ENCODE measurements at regions not wholly inside any gene's neighbourhood (a gene's known extent, or its start where the extent isn't known, plus 50 kb on each side); places are given as distances from the start of the nearest gene placed in this dataset.

DNA sequence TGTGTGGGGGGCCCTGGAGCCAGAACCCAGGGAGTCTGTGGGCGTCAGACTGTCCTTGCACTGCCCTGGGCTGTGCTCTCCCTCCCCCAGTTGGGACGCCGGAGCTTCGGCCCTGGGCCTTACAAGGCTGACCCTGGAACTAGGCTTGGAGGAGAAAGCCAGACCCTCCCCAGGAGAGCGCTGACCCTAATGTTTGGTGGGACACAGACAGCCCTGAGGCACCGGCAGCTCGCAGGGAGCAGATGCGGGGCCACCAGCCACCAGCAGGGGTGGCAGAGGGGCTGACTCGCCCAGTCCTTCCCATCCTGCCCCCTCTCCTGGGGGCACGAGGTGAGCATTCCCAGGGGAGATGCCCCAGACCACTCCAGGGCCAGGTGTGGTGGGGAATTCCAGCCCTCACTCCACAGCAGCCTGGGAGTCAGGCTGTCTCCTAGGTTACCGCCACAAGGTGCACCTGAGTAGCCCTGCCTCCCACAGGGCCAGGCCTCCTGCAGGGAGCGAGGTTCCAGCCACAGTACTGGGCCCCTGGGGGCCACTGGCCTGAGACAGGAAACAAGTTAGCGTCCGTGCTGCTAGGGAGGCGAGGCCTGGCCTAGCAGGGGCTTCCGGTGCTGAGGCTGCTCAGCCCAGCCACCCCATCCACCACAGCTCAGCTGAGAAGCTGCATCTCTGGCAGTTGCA lies 134.6 kb downstream of the OLFM1 start:
- peaks cover 5% of the 10 kb centered on the region for H3K27me3 ChIP-seq (ENCODE audit: insufficient read depth, poor library complexity, severe bottlenecking)
- TF ChIP-seq GABPA (IDR thresholded peaks at IDR 0.05; ENCODE audit: low read depth) (no peak), POLR2AphosphoS5 (IDR thresholded peaks at IDR 0.05; ENCODE audit: low read depth) (no peak), SPI1 (IDR thresholded peaks at IDR 0.05; ENCODE audit: borderline replicate concordance, low read depth) (no peak)
- TF ChIP-seq, protein P1, sequence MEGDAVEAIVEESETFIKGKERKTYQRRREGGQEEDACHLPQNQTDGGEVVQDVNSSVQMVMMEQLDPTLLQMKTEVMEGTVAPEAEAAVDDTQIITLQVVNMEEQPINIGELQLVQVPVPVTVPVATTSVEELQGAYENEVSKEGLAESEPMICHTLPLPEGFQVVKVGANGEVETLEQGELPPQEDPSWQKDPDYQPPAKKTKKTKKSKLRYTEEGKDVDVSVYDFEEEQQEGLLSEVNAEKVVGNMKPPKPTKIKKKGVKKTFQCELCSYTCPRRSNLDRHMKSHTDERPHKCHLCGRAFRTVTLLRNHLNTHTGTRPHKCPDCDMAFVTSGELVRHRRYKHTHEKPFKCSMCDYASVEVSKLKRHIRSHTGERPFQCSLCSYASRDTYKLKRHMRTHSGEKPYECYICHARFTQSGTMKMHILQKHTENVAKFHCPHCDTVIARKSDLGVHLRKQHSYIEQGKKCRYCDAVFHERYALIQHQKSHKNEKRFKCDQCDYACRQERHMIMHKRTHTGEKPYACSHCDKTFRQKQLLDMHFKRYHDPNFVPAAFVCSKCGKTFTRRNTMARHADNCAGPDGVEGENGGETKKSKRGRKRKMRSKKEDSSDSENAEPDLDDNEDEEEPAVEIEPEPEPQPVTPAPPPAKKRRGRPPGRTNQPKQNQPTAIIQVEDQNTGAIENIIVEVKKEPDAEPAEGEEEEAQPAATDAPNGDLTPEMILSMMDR (IDR thresholded peaks at IDR 0.05; ENCODE audit: insufficient read depth, low read length) = no peak
- TF ChIP-seq, protein P2, sequence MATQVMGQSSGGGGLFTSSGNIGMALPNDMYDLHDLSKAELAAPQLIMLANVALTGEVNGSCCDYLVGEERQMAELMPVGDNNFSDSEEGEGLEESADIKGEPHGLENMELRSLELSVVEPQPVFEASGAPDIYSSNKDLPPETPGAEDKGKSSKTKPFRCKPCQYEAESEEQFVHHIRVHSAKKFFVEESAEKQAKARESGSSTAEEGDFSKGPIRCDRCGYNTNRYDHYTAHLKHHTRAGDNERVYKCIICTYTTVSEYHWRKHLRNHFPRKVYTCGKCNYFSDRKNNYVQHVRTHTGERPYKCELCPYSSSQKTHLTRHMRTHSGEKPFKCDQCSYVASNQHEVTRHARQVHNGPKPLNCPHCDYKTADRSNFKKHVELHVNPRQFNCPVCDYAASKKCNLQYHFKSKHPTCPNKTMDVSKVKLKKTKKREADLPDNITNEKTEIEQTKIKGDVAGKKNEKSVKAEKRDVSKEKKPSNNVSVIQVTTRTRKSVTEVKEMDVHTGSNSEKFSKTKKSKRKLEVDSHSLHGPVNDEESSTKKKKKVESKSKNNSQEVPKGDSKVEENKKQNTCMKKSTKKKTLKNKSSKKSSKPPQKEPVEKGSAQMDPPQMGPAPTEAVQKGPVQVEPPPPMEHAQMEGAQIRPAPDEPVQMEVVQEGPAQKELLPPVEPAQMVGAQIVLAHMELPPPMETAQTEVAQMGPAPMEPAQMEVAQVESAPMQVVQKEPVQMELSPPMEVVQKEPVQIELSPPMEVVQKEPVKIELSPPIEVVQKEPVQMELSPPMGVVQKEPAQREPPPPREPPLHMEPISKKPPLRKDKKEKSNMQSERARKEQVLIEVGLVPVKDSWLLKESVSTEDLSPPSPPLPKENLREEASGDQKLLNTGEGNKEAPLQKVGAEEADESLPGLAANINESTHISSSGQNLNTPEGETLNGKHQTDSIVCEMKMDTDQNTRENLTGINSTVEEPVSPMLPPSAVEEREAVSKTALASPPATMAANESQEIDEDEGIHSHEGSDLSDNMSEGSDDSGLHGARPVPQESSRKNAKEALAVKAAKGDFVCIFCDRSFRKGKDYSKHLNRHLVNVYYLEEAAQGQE (IDR thresholded peaks at IDR 0.05; ENCODE audit: insufficient replicate concordance, low read depth) = no peak
- H3K4me3 ChIP-seq (replicated peaks; ENCODE audit: insufficient read depth, low read length) = no peak overlapping the region
- no peak for DNase-seq (ENCODE audit: low read depth in 1 of 2, low spot score in 1 of 2)
- no peak overlapping the region for H3K27ac ChIP-seq (replicated peaks)

DNA sequence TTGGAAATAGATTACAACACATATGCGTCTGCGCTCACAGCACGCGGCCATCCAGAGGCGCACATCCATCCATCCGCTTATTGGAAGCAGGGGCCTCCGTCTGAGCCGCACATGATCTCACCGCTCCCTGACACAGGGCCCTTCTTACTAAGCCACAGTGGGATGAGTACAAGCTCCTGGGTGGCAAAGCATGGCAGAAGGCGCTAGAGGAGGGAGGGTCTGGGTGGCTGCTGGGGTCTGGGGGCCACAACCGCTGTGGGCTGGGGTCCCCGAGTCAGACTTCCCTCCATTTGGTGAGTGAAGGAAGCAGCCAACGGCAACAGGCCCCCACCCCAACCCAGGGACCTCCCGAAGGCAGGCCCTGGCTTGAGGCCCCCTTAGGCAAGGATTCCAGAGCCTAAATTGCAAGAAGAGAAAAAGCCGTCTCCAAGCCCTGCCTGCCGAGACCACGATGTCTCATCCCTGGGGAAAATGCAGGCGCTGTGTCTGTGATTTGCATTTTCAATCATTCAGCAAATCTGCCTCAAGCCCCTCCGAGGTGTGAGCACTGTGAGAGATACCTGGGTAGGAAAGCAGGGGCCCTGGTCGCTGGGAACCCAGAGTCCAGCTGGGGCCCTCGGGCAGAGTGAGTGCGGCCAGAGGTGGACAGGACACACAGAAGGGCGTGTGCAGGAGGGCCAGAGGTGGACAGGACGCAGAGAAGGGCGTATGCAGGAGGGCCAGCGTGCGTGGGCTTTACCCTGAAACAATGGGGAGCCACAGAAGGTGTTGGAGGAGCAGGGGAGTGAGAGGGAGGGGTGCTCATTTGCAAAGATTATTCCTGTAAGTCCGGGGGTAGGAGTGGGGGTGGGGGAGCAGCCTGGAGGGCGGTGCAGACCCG lies 135.7 kb downstream of the OLFM1 start:
- no peak for TF ChIP-seq GABPA (IDR thresholded peaks at IDR 0.05; ENCODE audit: low read depth)
- Histone ChIP-seq H3K27me3 (ENCODE audit: insufficient read depth, poor library complexity, severe bottlenecking) (peaks cover 5% of the 10 kb centered on the region), H3K27ac (replicated peaks) (no peak overlapping the region), H3K4me3 (replicated peaks; ENCODE audit: insufficient read depth, low read length) (no peak overlapping the region)
- no peak for DNase-seq (ENCODE audit: low read depth in 1 of 2, low spot score in 1 of 2)

DNA sequence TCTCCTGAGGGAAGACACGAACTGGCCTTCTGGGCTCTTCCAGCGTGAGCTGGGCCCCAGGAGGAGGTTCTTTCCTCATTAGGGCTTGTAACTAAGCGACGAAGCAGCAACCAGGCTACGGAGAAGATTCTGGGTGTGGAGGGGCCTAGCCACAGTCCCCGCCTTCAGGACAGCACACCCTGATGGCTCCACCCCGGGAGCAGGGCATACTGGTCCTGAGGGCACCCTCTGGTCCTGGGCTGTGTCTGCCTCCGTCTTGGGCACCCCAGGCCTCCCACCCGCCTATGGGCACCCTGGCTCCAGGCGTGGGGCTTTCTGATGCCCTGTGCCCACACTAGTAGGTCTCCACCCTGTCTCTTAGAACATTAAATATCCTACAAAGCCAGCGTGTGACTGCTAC lies 136.4 kb downstream of the OLFM1 start:
- H3K4me3 ChIP-seq (replicated peaks; ENCODE audit: insufficient read depth, low read length) = no peak overlapping the region
- H3K27me3 ChIP-seq (ENCODE audit: insufficient read depth, poor library complexity, severe bottlenecking) = peaks cover 1% of the 10 kb centered on the region
- DNase-seq (ENCODE audit: low read depth in 1 of 2, low spot score in 1 of 2) = no peak
- TF ChIP-seq, protein P1 (IDR thresholded peaks at IDR 0.05; ENCODE audit: insufficient read depth, low read length) = no peak
- TF ChIP-seq GABPA (IDR thresholded peaks at IDR 0.05; ENCODE audit: low read depth) = no peak
- TF ChIP-seq, protein P2 (IDR thresholded peaks at IDR 0.05; ENCODE audit: insufficient replicate concordance, low read depth) = no peak
- TF ChIP-seq SPI1 (IDR thresholded peaks at IDR 0.05; ENCODE audit: borderline replicate concordance, low read depth) = no peak
- no peak overlapping the region for H3K27ac ChIP-seq (replicated peaks)

DNA sequence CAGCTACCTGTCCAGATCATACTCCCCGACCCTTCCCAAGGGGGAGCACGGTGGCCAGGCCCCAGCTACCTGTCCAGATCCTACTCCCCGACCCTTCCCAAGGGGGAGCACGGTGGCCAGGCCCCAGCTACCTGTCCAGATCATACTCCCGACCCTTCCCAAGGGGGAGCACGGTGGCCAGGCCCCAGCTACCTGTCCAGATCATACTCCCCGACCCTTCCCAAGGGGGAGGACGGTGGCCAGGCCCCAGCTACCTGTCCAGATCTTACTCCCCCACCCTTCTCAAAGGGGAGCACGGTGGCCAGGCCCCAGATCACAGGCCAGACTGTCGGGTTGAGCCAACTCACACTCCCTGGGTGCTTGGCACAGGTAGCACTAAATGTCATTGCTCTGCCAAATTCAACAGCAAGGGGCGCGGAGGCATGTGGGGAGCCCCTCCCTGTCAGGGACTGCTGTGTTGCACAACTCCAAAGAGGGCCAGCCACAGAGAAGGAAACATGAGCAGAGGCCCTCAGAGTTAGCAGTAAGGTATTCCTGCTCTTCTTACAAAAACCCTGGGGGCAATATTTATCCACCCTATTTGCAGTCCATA lies 136.9 kb downstream of the OLFM1 start:
- no peak for DNase-seq (ENCODE audit: low read depth in 1 of 2, low spot score in 1 of 2)
- no peak overlapping the region for H3K27ac ChIP-seq (replicated peaks)
- H3K4me3 ChIP-seq (replicated peaks; ENCODE audit: insufficient read depth, low read length) = no peak overlapping the region
- TF ChIP-seq, protein P1 (IDR thresholded peaks at IDR 0.05; ENCODE audit: insufficient read depth, low read length) = no peak
- TF ChIP-seq GABPA (IDR thresholded peaks at IDR 0.05; ENCODE audit: low read depth) (no peak), SPI1 (IDR thresholded peaks at IDR 0.05; ENCODE audit: borderline replicate concordance, low read depth) (no peak), POLR2AphosphoS5 (IDR thresholded peaks at IDR 0.05; ENCODE audit: low read depth) (no peak)
- TF ChIP-seq, protein P2 (IDR thresholded peaks at IDR 0.05; ENCODE audit: insufficient replicate concordance, low read depth) = no peak
- H3K27me3 ChIP-seq (ENCODE audit: insufficient read depth, poor library complexity, severe bottlenecking) = no peaks in the 10 kb centered on the region
